Upper lobe of right lung (tissue), 1 donor: ENCODE measurements at regions not wholly inside any gene's neighbourhood (a gene's known extent, or its start where the extent isn't known, plus 50 kb on each side); places are given as distances from the start of the nearest gene placed in this dataset.

ENCODE experiments used
- ATAC-seq: fragments of 200-7000 bp; cut with Tn5 transposase; one replicate; pipeline ENCODE4 v1.9.1; 2020; ENCODE audit warnings: mild to moderate bottlenecking, moderate library complexity
- DNase-seq: peaks from one replicate; pipeline ENCODE4 v3.0.0-alpha.2; 2020
- H3K27ac ChIP-seq: fragments of 200-600 bp; one replicate; pipeline ENCODE4 v1.8.0; 2022
- H3K27me3 ChIP-seq: fragments of 200-600 bp; one replicate; pipeline ENCODE4 v1.8.0; 2022; ENCODE audit warnings: mild to moderate bottlenecking
- H3K36me3 ChIP-seq: fragments of 200-600 bp; one replicate; pipeline ENCODE4 v1.8.0; 2022
- H3K4me1 ChIP-seq: fragments of 200-600 bp; one replicate; pipeline ENCODE4 v1.8.0; 2022
- H3K4me3 ChIP-seq: fragments of 200-600 bp; one replicate; pipeline ENCODE4 v1.8.0; 2022; ENCODE audit warnings: mild to moderate bottlenecking
- H3K9me3 ChIP-seq: fragments of 200-600 bp; one replicate; pipeline ENCODE4 v1.8.0; 2022
- CTCF ChIP-seq: fragments of 200-600 bp; IDR thresholded peaks from one replicate; pipeline ENCODE4 v1.8.0; 2022; ENCODE audit warnings: antibody characterized with exemption
- intact Hi-C: fragments of 100-400 bp; cut with DNase I; formaldehyde crosslinking; loops from one replicate; pipeline ENCODE4 v1.11.0; 2022
- donor health status: DM: no; HTN: yes; CAD: no; lungs with severe emphysema.

DNA sequence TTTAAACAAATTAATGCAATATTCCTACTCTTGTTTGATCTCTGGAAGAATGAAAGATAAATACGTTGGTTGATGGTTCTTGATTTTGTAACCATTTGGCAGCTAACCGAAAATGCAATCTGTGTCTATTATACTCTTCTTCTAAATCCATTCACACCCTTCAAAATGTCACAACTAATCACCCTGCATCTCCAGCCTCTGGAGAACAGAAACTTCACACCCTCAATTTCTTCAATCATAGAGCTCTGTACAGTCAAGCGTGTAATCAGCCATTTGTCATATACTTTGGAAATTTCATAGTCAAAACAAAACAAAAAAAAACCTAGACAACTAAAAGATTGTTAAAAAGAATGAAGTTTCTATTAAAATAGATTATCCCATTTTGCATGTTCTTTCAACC is 1482.3 kb upstream of the LRRTM1 start:
- TF ChIP-seq CTCF: no peak
- no peak for ATAC-seq
- Histone ChIP-seq H3K36me3 (no peaks in the 10 kb centered on the region), H3K27me3 (no peaks in the 10 kb centered on the region), H3K9me3 (no peaks in the 10 kb centered on the region), H3K4me1 (no peaks in the 10 kb centered on the region), H3K27ac (no peak overlapping the region), H3K4me3 (no peak overlapping the region)
- intact Hi-C loops: no loop called here
- no peak for DNase-seq

DNA sequence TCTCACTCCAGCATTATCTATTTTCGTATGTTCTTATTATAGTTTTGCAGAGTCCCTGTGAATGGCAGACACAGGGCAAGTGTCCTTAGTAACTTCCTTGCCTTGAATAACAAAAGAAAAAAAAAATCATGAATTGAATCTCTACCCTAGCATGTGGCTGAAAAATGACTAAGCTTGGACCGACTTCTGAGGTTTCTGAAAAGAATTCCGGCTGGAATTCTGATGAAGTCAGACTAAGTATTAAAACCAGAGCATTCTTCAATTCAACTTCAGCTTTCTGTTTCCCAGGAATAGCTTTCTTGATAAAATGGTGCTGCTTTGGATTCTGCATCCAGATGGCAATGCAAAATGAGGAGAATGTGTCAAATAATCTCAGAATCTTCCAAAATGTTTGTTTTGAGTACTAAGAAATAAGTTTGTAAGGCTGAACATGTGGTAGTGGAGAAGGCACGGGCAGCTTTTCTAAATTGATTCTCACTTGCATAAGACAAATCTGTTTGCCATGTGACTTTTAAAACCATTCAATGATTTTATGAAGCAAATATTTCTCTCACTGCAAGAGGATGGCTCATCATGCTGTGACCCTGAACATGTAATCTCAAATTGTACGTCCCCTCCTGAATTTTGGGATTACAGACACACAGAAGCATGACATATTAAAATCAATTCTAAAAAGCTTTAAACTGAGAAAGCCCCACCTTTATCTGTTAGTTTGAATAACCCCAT is 1462.8 kb upstream of the LRRTM1 start:
- no peak for TF ChIP-seq CTCF
- Histone ChIP-seq H3K27me3 (no peaks in the 10 kb centered on the region), H3K4me1 (no peaks in the 10 kb centered on the region), H3K36me3 (no peaks in the 10 kb centered on the region), H3K9me3 (no peaks in the 10 kb centered on the region), H3K27ac (no peak overlapping the region), H3K4me3 (no peak overlapping the region)
- intact Hi-C loops: no loop called here
- DNase-seq (no peak), ATAC-seq (no peak)

- H3K27me3 ChIP-seq: no peaks in the 10 kb centered on the region
- H3K36me3 ChIP-seq: no peaks in the 10 kb centered on the region
- H3K4me1 ChIP-seq: no peaks in the 10 kb centered on the region
- no peak for DNase-seq
- H3K9me3 ChIP-seq: peaks cover 3% of the 10 kb centered on the region
- intact Hi-C loops: no loop called here
- no peak overlapping the region for H3K27ac ChIP-seq
- no peak for ATAC-seq
- TF ChIP-seq CTCF: no peak
- H3K4me3 ChIP-seq: no peak overlapping the region
Measured at GRCh38 chr2:81747481-81748070, 1443.0 kb upstream of the LRRTM1 start.

DNA sequence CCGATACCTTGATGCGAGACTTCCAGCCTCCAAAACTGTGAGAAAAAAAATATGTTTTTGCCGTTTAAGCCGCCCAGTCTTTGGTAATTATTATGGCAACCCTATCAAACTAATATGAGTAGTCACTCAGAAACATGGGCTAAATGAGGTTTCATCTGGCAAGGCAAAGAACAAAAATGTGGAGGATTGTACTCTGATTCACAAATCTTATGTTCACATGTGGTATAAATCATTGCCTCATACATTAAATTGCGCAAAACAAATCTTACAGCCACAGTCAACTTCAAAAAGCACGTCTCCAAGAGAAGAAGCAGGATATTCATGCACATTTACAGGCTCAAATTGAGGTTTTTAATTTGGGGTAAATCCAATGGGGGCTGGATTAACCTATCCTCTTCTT is 1435.4 kb upstream of the LRRTM1 start:
- no peak overlapping the region for H3K27ac ChIP-seq
- no peak overlapping the region for H3K4me3 ChIP-seq
- TF ChIP-seq CTCF: no peak
- H3K4me1 ChIP-seq: no peaks in the 10 kb centered on the region
- H3K9me3 ChIP-seq: no peaks in the 10 kb centered on the region
- intact Hi-C loops: no loop called here
- DNase-seq: no peak
- no peak for ATAC-seq
- no peaks in the 10 kb centered on the region for H3K36me3 ChIP-seq
- no peaks in the 10 kb centered on the region for H3K27me3 ChIP-seq

GRCh38 chr2:81734981-81735380 is 1430.4 kb upstream of the LRRTM1 start:
- H3K4me3 ChIP-seq: no peak overlapping the region
- no peaks in the 10 kb centered on the region for H3K36me3 ChIP-seq
- ATAC-seq: no peak
- DNase-seq: no peak
- H3K27me3 ChIP-seq: no peaks in the 10 kb centered on the region
- no peak for TF ChIP-seq CTCF
- no peaks in the 10 kb centered on the region for H3K9me3 ChIP-seq
- no peaks in the 10 kb centered on the region for H3K4me1 ChIP-seq
- intact Hi-C loops: no loop called here
- H3K27ac ChIP-seq: no peak overlapping the region

GRCh38 chr2:81714817-81715216 is 1410.3 kb upstream of the LRRTM1 start:
- H3K4me3 ChIP-seq: no peak overlapping the region
- no peak overlapping the region for H3K27ac ChIP-seq
- no peaks in the 10 kb centered on the region for H3K4me1 ChIP-seq
- no peaks in the 10 kb centered on the region for H3K9me3 ChIP-seq
- no peak for TF ChIP-seq CTCF
- H3K27me3 ChIP-seq: no peaks in the 10 kb centered on the region
- intact Hi-C loops: no loop called here
- DNase-seq (no peak), ATAC-seq (no peak)
- no peaks in the 10 kb centered on the region for H3K36me3 ChIP-seq
